Astrocyte of the hippocampus (primary cell): ENCODE measurements at regions not wholly inside any gene's neighbourhood (a gene's known extent, or its start where the extent isn't known, plus 50 kb on each side); places are given as distances from the start of the nearest gene placed in this dataset.
A peak's percentile ranks its signal among the peaks of the same experiment; 100 is the strongest.
"Not testable (repeated sequence)": the region's sequence is repeated elsewhere in the genome, so short reads cannot be mapped to it uniquely, and the experiment has no call there.

Source experiments
- DNase-seq: peaks from one replicate; pipeline ENCODE4 v3.0.0; 2011; ENCODE audit warnings: low read depth, low spot score

GRCh38 chr12:14207905-14208551 lies 157.5 kb upstream of the ATF7IP start:
- no peak for DNase-seq

GRCh38 chr12:14211947-14212387 lies 153.5 kb upstream of the ATF7IP start:
- DNase-seq, result peak; percentile 42

- no peak for DNase-seq
Observed at GRCh38 chr12:14213542-14213941, 151.9 kb upstream of the ATF7IP start.

- DNase-seq, result no peak
Observed at GRCh38 chr12:14214495-14214894, 151.0 kb upstream of the ATF7IP start.

GRCh38 chr12:14215949-14216348 lies 149.5 kb upstream of the ATF7IP start:
- not testable (repeated sequence) for DNase-seq

GRCh38 chr12:14216405-14217294 lies 148.8 kb upstream of the ATF7IP start:
- DNase-seq, result peak; percentile 38

- no peak for DNase-seq
Observed at GRCh38 chr12:14219156-14219555, 146.3 kb upstream of the ATF7IP start.

GRCh38 chr12:14219670-14220069 lies 145.8 kb upstream of the ATF7IP start:
- DNase-seq, result not testable (repeated sequence)

- DNase-seq, result no peak
Observed at GRCh38 chr12:14225064-14225463, 140.4 kb upstream of the ATF7IP start.

- not testable (repeated sequence) for DNase-seq
Observed at GRCh38 chr12:14235176-14235575, 130.3 kb upstream of the ATF7IP start.

GRCh38 chr12:14236641-14237040 lies 128.8 kb upstream of the ATF7IP start:
- not testable (repeated sequence) for DNase-seq

- DNase-seq, result peak; percentile 49
Observed at GRCh38 chr12:14238221-14238792, 127.2 kb upstream of the ATF7IP start.

GRCh38 chr12:14239350-14239934 lies 126.0 kb upstream of the ATF7IP start:
- peak; percentile 32 for DNase-seq

- no peak for DNase-seq
Observed at GRCh38 chr12:14239935-14240872, 125.3 kb upstream of the ATF7IP start.

GRCh38 chr12:14240873-14241220 lies 124.6 kb upstream of the ATF7IP start:
- DNase-seq, result no peak

GRCh38 chr12:14242825-14243224 lies 122.7 kb upstream of the ATF7IP start:
- not testable (repeated sequence) for DNase-seq

GRCh38 chr12:14243941-14244340 lies 121.5 kb upstream of the ATF7IP start:
- no peak for DNase-seq

- no peak for DNase-seq
Observed at GRCh38 chr12:14244876-14245669, 120.4 kb upstream of the ATF7IP start.

GRCh38 chr12:14247166-14247565 lies 118.3 kb upstream of the ATF7IP start:
- DNase-seq, result no peak

GRCh38 chr12:14249368-14249767 lies 116.1 kb upstream of the ATF7IP start:
- DNase-seq, result no peak
